HG02798 (cell line): ENCODE measurements at regions not wholly inside any gene's neighbourhood (a gene's known extent, or its start where the extent isn't known, plus 50 kb on each side); places are given as distances from the start of the nearest gene placed in this dataset.

Experiments used
- ATAC-seq: cut with Tn5 transposase; IDR thresholded peaks from one replicate; pipeline ENCODE4 v1.9.1; 2021; ENCODE audit warnings: mild to moderate bottlenecking; ENCODE audit not compliant: unreplicated experiment, poor library complexity

DNA sequence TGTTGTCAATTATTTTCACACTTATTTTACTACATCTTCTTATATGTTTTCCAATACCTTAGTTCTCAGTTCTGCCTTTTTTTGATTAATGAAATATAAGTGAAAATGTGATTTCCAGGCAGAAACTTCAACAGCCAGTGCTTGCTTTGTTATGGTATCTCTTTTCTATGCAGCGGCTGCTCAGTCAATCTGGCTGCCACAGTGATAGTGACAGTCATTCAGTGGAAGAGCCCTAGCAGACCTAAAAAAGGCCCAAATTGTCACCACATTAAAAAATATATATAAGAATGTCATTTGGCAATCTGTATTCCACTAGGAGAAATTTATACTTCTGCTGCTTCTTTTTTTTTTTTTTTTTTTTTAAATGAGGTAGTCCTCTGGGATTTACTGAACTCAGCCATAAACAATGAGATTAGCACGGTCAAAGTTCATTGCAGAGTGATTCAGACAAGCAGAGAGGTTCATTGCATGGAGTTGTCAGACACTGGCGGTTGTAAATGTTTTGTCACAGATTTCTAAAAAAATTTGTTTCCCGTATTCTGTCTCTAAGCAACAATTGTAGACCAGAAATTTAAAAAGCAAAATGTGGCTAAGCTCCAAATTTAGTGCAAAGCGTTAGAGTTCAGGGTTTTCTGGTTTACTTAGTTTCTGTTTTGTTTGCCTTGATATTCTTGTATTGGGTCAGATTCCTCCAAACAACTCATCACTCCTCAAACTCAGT lies 94.7 kb upstream of the PRR20A start:
- no peak for ATAC-seq

DNA sequence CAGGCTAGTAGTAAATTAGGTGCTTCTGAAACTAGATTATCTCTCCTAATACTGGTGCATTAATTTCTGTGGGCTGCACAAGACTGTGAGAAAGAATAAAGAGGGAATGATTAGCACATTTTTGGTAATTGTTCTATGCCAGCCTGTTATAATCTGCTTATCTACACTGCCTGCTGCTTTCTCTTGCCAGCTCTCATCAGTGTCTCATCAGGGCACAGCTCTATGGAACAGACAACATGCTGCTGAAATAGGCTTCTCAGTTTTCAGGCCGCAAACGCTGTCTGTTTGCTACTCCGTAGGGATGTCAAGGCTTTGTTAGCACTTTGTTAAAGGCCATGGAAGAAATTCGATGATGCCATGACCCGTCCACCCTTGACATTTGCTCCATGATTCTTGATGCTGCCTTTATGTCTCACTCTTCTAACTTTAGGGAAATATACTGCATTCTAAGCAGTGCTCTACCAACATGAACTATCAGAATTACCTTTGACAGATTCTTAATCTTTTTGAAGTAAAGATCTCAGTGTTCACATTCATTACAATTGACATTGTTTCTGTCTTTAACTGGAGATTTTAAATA lies 84.0 kb upstream of the PRR20A start:
- no peak for ATAC-seq

DNA sequence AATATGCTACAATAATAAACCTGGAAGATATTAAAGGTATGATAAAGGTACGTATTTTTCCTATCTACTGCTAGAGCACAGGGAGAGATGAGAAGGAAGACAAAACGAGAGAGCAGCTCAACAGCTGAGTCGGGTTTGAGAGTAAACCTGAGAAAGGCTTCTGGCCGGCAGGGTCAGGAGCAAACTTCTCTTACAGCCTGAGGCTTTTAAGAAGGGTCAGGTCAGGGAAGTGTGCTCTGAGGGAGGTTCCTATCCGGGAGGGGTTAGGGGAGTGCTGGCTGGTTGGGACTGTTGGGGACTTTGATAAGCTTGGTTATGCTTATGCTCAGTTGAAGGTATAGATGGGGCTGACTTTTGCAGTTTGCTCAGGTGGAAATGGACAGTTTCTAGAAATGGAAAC lies 77.7 kb upstream of the PRR20A start:
- ATAC-seq, result no peak

DNA sequence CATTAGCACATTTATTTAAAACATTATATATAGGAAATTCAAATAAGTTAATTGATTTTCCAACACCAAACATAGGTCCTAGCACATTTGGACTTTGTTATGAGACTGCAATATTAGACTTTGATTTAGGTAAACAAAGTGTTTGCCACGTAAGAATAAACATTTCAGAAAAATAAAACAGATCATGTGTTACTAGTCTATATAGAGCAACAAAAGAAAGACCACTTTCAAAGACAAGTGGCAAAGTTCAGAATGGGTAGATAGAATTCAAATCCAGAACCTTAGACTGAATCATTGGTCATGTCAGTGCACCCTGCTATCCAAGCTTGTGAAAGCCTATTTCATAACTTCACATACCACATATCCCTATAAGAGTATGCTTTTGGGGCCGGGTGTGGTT lies 66.7 kb upstream of the PRR20A start:
- no peak for ATAC-seq

DNA sequence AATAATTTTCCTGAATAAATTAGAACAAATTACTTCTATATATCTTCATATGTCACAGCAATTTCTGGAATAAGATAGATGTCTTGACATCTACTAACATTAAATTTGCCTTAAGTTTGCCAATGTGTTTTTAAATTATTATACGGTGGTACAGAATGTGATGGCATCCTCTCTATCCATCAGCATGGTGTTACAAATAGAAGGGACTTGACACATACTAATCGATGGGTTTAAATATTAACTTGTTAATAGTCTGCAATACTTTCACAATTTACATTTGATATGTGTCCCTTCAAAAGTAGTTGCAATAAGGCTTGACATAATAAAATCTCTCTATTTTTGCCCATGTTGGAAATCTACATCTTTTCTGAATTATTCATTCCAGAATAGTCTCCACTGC lies 65.1 kb upstream of the PRR20A start:
- ATAC-seq, result no peak

DNA sequence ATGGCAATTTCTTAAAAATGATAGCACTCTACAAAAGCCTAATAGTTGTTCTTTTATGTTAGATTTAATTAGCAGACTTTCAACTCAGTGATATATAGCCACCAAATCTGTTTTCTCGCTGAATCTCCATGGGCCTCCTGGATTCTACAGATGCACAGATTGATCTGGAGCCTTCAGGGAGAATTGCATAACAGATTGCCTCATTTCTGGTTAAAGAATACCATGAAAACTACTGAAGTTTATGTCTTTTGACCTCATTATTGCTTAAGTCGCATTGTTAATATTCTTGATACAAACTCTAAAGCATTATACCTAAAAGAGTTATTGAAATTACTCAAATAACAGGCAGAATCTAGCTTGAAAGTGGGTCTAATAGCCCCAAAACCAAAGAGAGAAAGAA lies 53.7 kb upstream of the PRR20A start:
- no peak for ATAC-seq
